Breast epithelium (tissue), 4 donors: ENCODE measurements at regions not wholly inside any gene's neighbourhood (a gene's known extent, or its start where the extent isn't known, plus 50 kb on each side); places are given as distances from the start of the nearest gene placed in this dataset.

Experiments used
- DNase-seq, 2 donors: peaks; one replicate each; pipeline ENCODE4 v3.0.0-alpha.2; 2019; ENCODE audit warnings: low spot score in 2 of 2
- H3K27ac ChIP-seq, 2 donors: fragments of 200-600 bp; sonication (generic) in 1 of 2; one replicate each; pipeline ENCODE4 v1.5.1; 2016 to 2019; ENCODE audit warnings: mild to moderate bottlenecking in 1 of 2
- H3K27me3 ChIP-seq, 2 donors: fragments of 200-600 bp; sonication (generic) in 1 of 2; one replicate each; pipeline versions ENCODE4 v1.5.1 to v1.6.0; 2017 to 2019; ENCODE audit warnings: control low read depth in 1 of 2, mild to moderate bottlenecking in 1 of 2
- H3K36me3 ChIP-seq: fragments of 200-600 bp; one replicate; pipeline ENCODE4 v1.5.1; 2019
- H3K4me1 ChIP-seq, 2 donors: fragments of 200-600 bp; sonication (generic); one replicate each; pipeline ENCODE4 v1.5.1; 2016 to 2019; ENCODE audit warnings: control low read depth in 1 of 2
- H3K4me3 ChIP-seq, 3 donors: fragments of 200-600 bp; sonication (generic); 1 replicate in 2 of 3; 2 replicates in 1 of 3; pipeline ENCODE4 v1.5.1; 2016 to 2019; ENCODE audit warnings: mild to moderate bottlenecking in 3 of 3, moderate library complexity in 2 of 3
- H3K9me3 ChIP-seq, 2 donors: fragments of 200-600 bp; sonication (generic) in 1 of 2; one replicate each; pipeline ENCODE4 v1.5.1; 2016 to 2019; ENCODE audit warnings: control low read depth in 1 of 2
- CTCF ChIP-seq, 3 donors: fragments of 450-650 bp; IDR thresholded peaks; one replicate each; pipeline ENCODE4 v1.5.1; 2016 to 2017; ENCODE audit warnings: antibody characterized with exemption in 3 of 3, mild to moderate bottlenecking in 3 of 3, moderate library complexity in 3 of 3
- POLR2A ChIP-seq: fragments of 450-650 bp; IDR thresholded peaks from one replicate; pipeline ENCODE4 v1.6.1; 2016; ENCODE audit warnings: antibody characterized with exemption, mild to moderate bottlenecking, moderate library complexity
- POLR2AphosphoS5 ChIP-seq, 3 donors: sonication (generic); formaldehyde crosslinking; IDR thresholded peaks; one replicate each; pipeline ENCODE4 v1.6.1; 2017; ENCODE audit warnings: antibody characterized with exemption in 3 of 3
- intact Hi-C: fragments of 100-400 bp; cut with DNase I; formaldehyde crosslinking; loops from one replicate; pipeline ENCODE4 v1.15.1; 2023; ENCODE audit warnings: low total_unique reads

- TF ChIP-seq CTCF (IDR thresholded peaks at IDR 0.05) (no peak), POLR2A (no peak), POLR2AphosphoS5 (IDR thresholded peaks at IDR 0.05) (no peak)
- Histone ChIP-seq H3K9me3 (no peaks in the 10 kb centered on the region), H3K4me1 (no peaks in the 10 kb centered on the region), H3K27ac (no peak overlapping the region), H3K36me3 (no peaks in the 10 kb centered on the region), H3K27me3 (peaks cover 0 to 7% of the 10 kb centered on the region in 2 donors), H3K4me3 (no peak overlapping the region)
- no peak for DNase-seq
- intact Hi-C loops: no loop called here
Observed at GRCh38 chr15:26020871-26021270, 157.7 kb upstream of the ATP10A start.

GRCh38 chr15:26017665-26018064 is 154.5 kb upstream of the ATP10A start:
- intact Hi-C loops: no loop called here
- DNase-seq: no peak
- no peaks in the 10 kb centered on the region for H3K4me1 ChIP-seq
- H3K4me3 ChIP-seq: no peak overlapping the region
- TF ChIP-seq CTCF (IDR thresholded peaks at IDR 0.05): no peak
- H3K36me3 ChIP-seq: no peaks in the 10 kb centered on the region
- H3K27me3 ChIP-seq: peaks cover 0 to 9% of the 10 kb centered on the region in 2 donors
- H3K27ac ChIP-seq: no peak overlapping the region
- H3K9me3 ChIP-seq: no peaks in the 10 kb centered on the region

GRCh38 chr15:26015516-26016075 is 152.5 kb upstream of the ATP10A start:
- intact Hi-C loops: no loop called here
- TF ChIP-seq POLR2AphosphoS5 (IDR thresholded peaks at IDR 0.05) (no peak), CTCF (IDR thresholded peaks at IDR 0.05) (no peak), POLR2A (no peak)
- H3K4me1 ChIP-seq: no peaks in the 10 kb centered on the region
- no peaks in the 10 kb centered on the region for H3K36me3 ChIP-seq
- H3K27ac ChIP-seq: no peak overlapping the region
- H3K27me3 ChIP-seq: peaks cover 0 to 9% of the 10 kb centered on the region in 2 donors
- peaks cover 0 to 2% of the 10 kb centered on the region in 2 donors for H3K9me3 ChIP-seq
- H3K4me3 ChIP-seq: no peak overlapping the region
- DNase-seq: no peak

- TF ChIP-seq POLR2AphosphoS5 (IDR thresholded peaks at IDR 0.05) (no peak), CTCF (IDR thresholded peaks at IDR 0.05) (no peak), POLR2A (no peak)
- no peak for DNase-seq
- Histone ChIP-seq H3K36me3 (no peaks in the 10 kb centered on the region), H3K27ac (no peak overlapping the region), H3K4me3 (no peak overlapping the region), H3K27me3 (peaks cover 0 to 9% of the 10 kb centered on the region in 2 donors), H3K9me3 (peaks cover 0 to 3% of the 10 kb centered on the region in 2 donors), H3K4me1 (no peaks in the 10 kb centered on the region)
- intact Hi-C loops: no loop called here
Observed at GRCh38 chr15:26013981-26014380, 150.9 kb upstream of the ATP10A start.

- DNase-seq: no peak
- intact Hi-C loops: no loop called here
- Histone ChIP-seq H3K36me3 (no peaks in the 10 kb centered on the region), H3K4me1 (no peaks in the 10 kb centered on the region), H3K27me3 (peaks cover 0 to 9% of the 10 kb centered on the region in 2 donors), H3K9me3 (peaks cover 0 to 3% of the 10 kb centered on the region in 2 donors), H3K27ac (no peak overlapping the region), H3K4me3 (no peak overlapping the region)
- TF ChIP-seq POLR2AphosphoS5 (IDR thresholded peaks at IDR 0.05) (no peak), POLR2A (no peak), CTCF (IDR thresholded peaks at IDR 0.05) (no peak)
Observed at GRCh38 chr15:26011916-26012315, 148.8 kb upstream of the ATP10A start.
